IMR-90 (cell line): ENCODE measurements at regions not wholly inside any gene's neighbourhood (a gene's known extent, or its start where the extent isn't known, plus 50 kb on each side); places are given as distances from the start of the nearest gene placed in this dataset.

Experiments used
- ATAC-seq: fragments of 200-7000 bp; cut with Tn5 transposase; 2 replicates; pipeline ENCODE4 v1.9.1; 2020; ENCODE audit warnings: low read depth, mild to moderate bottlenecking, moderate library complexity
- BruUV-seq: library from RNA; stranded (reverse); fragments of 400-500 nt; replicated peaks from 2 replicates; lab custom pipeline; 2021; lab: Mats Ljungman, UMichigan
- CTCF ChIA-PET: fragments of 300-600 bp; formaldehyde crosslinking; extraction: SDS; loops from one replicate; lab custom pipeline; 2021; ENCODE audit warnings: antibody characterized with exemption; lab: Yijun Ruan, JAX
- POLR2A ChIA-PET: fragments of 300-600 bp; sonication (Branson Sonifier 250); formaldehyde crosslinking; loops from one replicate; lab custom pipeline; 2022; ENCODE audit warnings: antibody characterized with exemption; ENCODE audit not compliant: unreplicated experiment; lab: Charles Lee
- DNase-seq: peaks from one replicate; pipeline ENCODE4 v3.0.0; 2013
- H2AFZ ChIP-seq: replicated peaks from 2 replicates; pipeline ENCODE3; 2013; ENCODE audit warnings: low read length, mild to moderate bottlenecking; ENCODE audit not compliant: poor library complexity
- H2AK5ac ChIP-seq: 2 replicates; pipeline ENCODE4 v1.6.1; 2013; ENCODE audit warnings: low read depth, low read length, inconsistent platforms
- H2AK9ac ChIP-seq: replicated peaks from 2 replicates; pipeline ENCODE3; 2013; ENCODE audit warnings: mild to moderate bottlenecking, low read depth, low read length, moderate library complexity; ENCODE audit not compliant: poor library complexity
- H2BK120ac ChIP-seq: 2 replicates; pipeline ENCODE4 v1.6.1; 2013; ENCODE audit warnings: low read depth, low read length, inconsistent platforms
- H2BK15ac ChIP-seq: 3 replicates; pipeline ENCODE4 v1.6.1; 2013; ENCODE audit warnings: low read depth, low read length, inconsistent platforms
- H2BK20ac ChIP-seq: 2 replicates; pipeline ENCODE4 v1.6.1; 2013; ENCODE audit warnings: low read depth, mild to moderate bottlenecking, inconsistent platforms, low read length, moderate library complexity
- H2BK5ac ChIP-seq: 2 replicates; pipeline ENCODE4 v1.6.1; 2013; ENCODE audit warnings: mild to moderate bottlenecking, low read depth, low read length, inconsistent platforms; ENCODE audit not compliant: poor library complexity, severe bottlenecking
- H3K14ac ChIP-seq: replicated peaks from 2 replicates; pipeline ENCODE4 v1.6.1; 2013; ENCODE audit warnings: low read depth, low read length, inconsistent platforms
- H3K18ac ChIP-seq: 2 replicates; pipeline ENCODE4 v1.6.1; 2013; ENCODE audit warnings: low read depth, low read length, control low read depth
- H3K23ac ChIP-seq: 2 replicates; pipeline ENCODE4 v1.6.1; 2013; ENCODE audit warnings: low read depth, low read length, inconsistent platforms
- H3K27ac ChIP-seq: 2 replicates; pipeline ENCODE4 v1.5.1; 2013; ENCODE audit warnings: mild to moderate bottlenecking, control low read depth, low read length; ENCODE audit not compliant: insufficient read depth
- H3K27me3 ChIP-seq: 2 replicates; pipeline ENCODE4 v1.6.1; 2013; ENCODE audit warnings: low read length; ENCODE audit not compliant: control insufficient read depth, insufficient read depth
- H3K36me3 ChIP-seq: 2 replicates; pipeline ENCODE4 v1.6.1; 2013; ENCODE audit warnings: low read length, mixed read lengths; ENCODE audit not compliant: control insufficient read depth, insufficient read depth
- H3K4ac ChIP-seq: 2 replicates; pipeline ENCODE4 v1.6.1; 2013; ENCODE audit warnings: low read depth, low read length, inconsistent platforms
- H3K4me1 ChIP-seq: 2 replicates; pipeline ENCODE4 v1.6.1; 2013; ENCODE audit warnings: low read length, mixed read lengths; ENCODE audit not compliant: control insufficient read depth, insufficient read depth
- H3K4me2 ChIP-seq: 2 replicates; pipeline ENCODE4 v1.6.1; 2013; ENCODE audit warnings: low read depth, mild to moderate bottlenecking, control low read depth, low read length, moderate library complexity
- H3K4me3 ChIP-seq: 2 replicates; pipeline ENCODE4 v1.5.1; 2013; ENCODE audit warnings: low read depth, mild to moderate bottlenecking, control low read depth, low read length, moderate library complexity; ENCODE audit not compliant: insufficient read depth
- H3K56ac ChIP-seq: 2 replicates; pipeline ENCODE4 v1.6.1; 2013; ENCODE audit warnings: low read length, inconsistent platforms; ENCODE audit not compliant: insufficient read depth; ENCODE audit errors: extremely low read depth
- H3K79me1 ChIP-seq, 2 experiments: 2 replicates each; pipeline ENCODE4 v1.6.1; 2013; ENCODE audit warnings: low read length in 2 of 2, inconsistent platforms in 1 of 2, low read depth in 1 of 2
- H3K9ac ChIP-seq: 2 replicates; pipeline ENCODE4 v1.6.1; 2013; ENCODE audit warnings: low read depth, low read length, control low read depth
- H3K9me1 ChIP-seq: 2 replicates; pipeline ENCODE4 v1.6.1; 2013; ENCODE audit warnings: low read length, inconsistent platforms; ENCODE audit not compliant: insufficient read depth
- H3K9me3 ChIP-seq: 2 replicates; pipeline ENCODE4 v1.6.1; 2013; ENCODE audit warnings: low read length; ENCODE audit not compliant: control insufficient read depth, insufficient read depth
- H4K20me1 ChIP-seq: 2 replicates; pipeline ENCODE4 v1.6.1; 2013; ENCODE audit warnings: low read length, inconsistent platforms; ENCODE audit not compliant: insufficient read depth
- H4K5ac ChIP-seq: 2 replicates; pipeline ENCODE4 v1.6.1; 2013; ENCODE audit warnings: mild to moderate bottlenecking, low read depth, low read length, control low read depth
- H4K8ac ChIP-seq, 2 experiments: 2 replicates each; pipeline ENCODE4 v1.6.1; 2013; ENCODE audit warnings: low read depth in 2 of 2, low read length in 2 of 2, control low read depth in 1 of 2, inconsistent platforms in 1 of 2
- H4K91ac ChIP-seq: 2 replicates; pipeline ENCODE4 v1.6.1; 2013; ENCODE audit warnings: low read depth, low read length, inconsistent platforms; ENCODE audit not compliant: insufficient read depth
- CEBPB ChIP-seq: IDR thresholded peaks from 2 replicates; pipeline ENCODE4 v1.6.1; 2012; ENCODE audit warnings: low read depth, low read length, improper control_type of control experiment
- CHD1 ChIP-seq: IDR thresholded peaks from 2 replicates; pipeline ENCODE4 v1.6.1; 2012; ENCODE audit warnings: low read depth, low read length, improper control_type of control experiment
- ELK1 ChIP-seq: fragments of 150-350 bp; IDR thresholded peaks from 2 replicates; pipeline ENCODE4 v1.6.1; 2016; ENCODE audit warnings: low read depth, mild to moderate bottlenecking, low read length, moderate library complexity, borderline replicate concordance
- FOS ChIP-seq: fragments of 150-350 bp; IDR thresholded peaks from 2 replicates; pipeline ENCODE4 v1.6.1; 2016; ENCODE audit warnings: low read depth, low read length
- MAFK ChIP-seq: IDR thresholded peaks from 2 replicates; pipeline ENCODE4 v1.6.1; 2012; ENCODE audit warnings: low read depth, low read length, improper control_type of control experiment
- MAZ ChIP-seq: IDR thresholded peaks from 2 replicates; pipeline ENCODE4 v1.6.1; 2012; ENCODE audit warnings: low read depth, mild to moderate bottlenecking, low read length, improper control_type of control experiment, moderate library complexity, borderline replicate concordance
- MXI1 ChIP-seq: IDR thresholded peaks from 2 replicates; pipeline ENCODE4 v1.6.1; 2012; ENCODE audit warnings: low read depth, mild to moderate bottlenecking, low read length, moderate library complexity, borderline replicate concordance
- NFE2L2 ChIP-seq: fragments of 150-350 bp; IDR thresholded peaks from 2 replicates; pipeline ENCODE4 v1.6.1; 2016; ENCODE audit warnings: low read depth, mild to moderate bottlenecking, low read length
- POLR2A ChIP-seq: IDR thresholded peaks from 2 replicates; pipeline ENCODE4 v1.6.1; 2012; ENCODE audit warnings: mild to moderate bottlenecking, low read depth, low read length
- RAD21 ChIP-seq: IDR thresholded peaks from 2 replicates; pipeline ENCODE4 v1.6.1; 2012; ENCODE audit warnings: low read length, improper control_type of control experiment
- RCOR1 ChIP-seq: IDR thresholded peaks from 2 replicates; pipeline ENCODE4 v1.6.1; 2012; ENCODE audit warnings: mild to moderate bottlenecking, low read length, improper control_type of control experiment; ENCODE audit not compliant: insufficient replicate concordance
- RFX5 ChIP-seq: IDR thresholded peaks from 2 replicates; pipeline ENCODE4 v1.8.0; 2012; ENCODE audit warnings: low read depth, mild to moderate bottlenecking, low read length, moderate library complexity
- SMC3 ChIP-seq: fragments of 150-350 bp; IDR thresholded peaks from 2 replicates; pipeline ENCODE4 v1.6.1; 2016; ENCODE audit warnings: low read depth, mild to moderate bottlenecking, antibody characterized with exemption, low read length, moderate library complexity
- USF2 ChIP-seq: fragments of 150-350 bp; IDR thresholded peaks from 2 replicates; pipeline ENCODE4 v1.6.1; 2017; ENCODE audit warnings: mild to moderate bottlenecking, antibody characterized with exemption, low read length, low read depth
- WGBS, 2 experiments: methylation state at CpG; one replicate each; pipeline versions ENCODE4 v1.1.5 to v1.1.7; 2013; ENCODE audit warnings: missing lambda C conversion rate in 2 of 2; ENCODE audit not compliant: insufficient read length in 1 of 2; ENCODE audit errors: extremely low coverage in 2 of 2; 5-methylcytosine and 5-hydroxymethylcytosine counted together
- dilution Hi-C: fragments of 300-500 bp; cut with HindIII; formaldehyde crosslinking; loops from one replicate; pipeline ENCODE4 v1.14.3; 2018; ENCODE audit warnings: low sequenced_read_pairs; ENCODE audit not compliant: unreplicated experiment
- in situ Hi-C: fragments of 300-500 bp; cut with MboI; formaldehyde crosslinking; loops from 3 replicates; pipeline ENCODE4 v1.14.3; 2019; ENCODE audit warnings: low sequenced_read_pairs, inconsistent platforms, mixed read lengths
- intact Hi-C: fragments of 100-400 bp; cut with micrococcal nuclease; formaldehyde crosslinking; loops from 2 replicates; pipeline ENCODE4 v1.10.0; 2022
- TF ChIP-seq, protein P1 (sequence below): conservative IDR thresholded peaks from 2 replicates; pipeline ENCODE4 v1.5.1; 2012; ENCODE audit warnings: mild to moderate bottlenecking, low read depth, low read length, improper control_type of control experiment

- POLR2A ChIA-PET, result no interaction called here
- H2BK20ac ChIP-seq, result no peak overlapping the region
- H2BK5ac ChIP-seq, result no peak overlapping the region
- CTCF ChIA-PET, result no interaction called here
- no peak overlapping the region for H3K27ac ChIP-seq
- no peak overlapping the region for H3K23ac ChIP-seq
- peaks cover 36% of the 10 kb centered on the region for H3K9me3 ChIP-seq
- no peak overlapping the region for H3K4me2 ChIP-seq
- H3K4me3 ChIP-seq, result no peak overlapping the region
- H3K79me1 ChIP-seq, result no peaks in the 10 kb centered on the region
- no peak overlapping the region for H3K14ac ChIP-seq
- no peak for ATAC-seq
- no TSS peak for BruUV-seq
- no peak overlapping the region for H4K8ac ChIP-seq
- no peak overlapping the region for H2AK9ac ChIP-seq
- H4K91ac ChIP-seq, result no peak overlapping the region
- H2AK5ac ChIP-seq, result no peak overlapping the region
- DNase-seq, result no peak
- in situ Hi-C loops (no loop called here), intact Hi-C loops (no loop called here), dilution Hi-C loops (no loop called here)
- H3K27me3 ChIP-seq, result no peaks in the 10 kb centered on the region
- H2BK15ac ChIP-seq, result no peak overlapping the region
- no peak overlapping the region for H3K56ac ChIP-seq
- no peaks in the 10 kb centered on the region for H3K4me1 ChIP-seq
- H3K4ac ChIP-seq, result no peak overlapping the region
- no peaks in the 10 kb centered on the region for H3K9me1 ChIP-seq
- H2BK120ac ChIP-seq, result no peak overlapping the region
- no peaks in the 10 kb centered on the region for H3K36me3 ChIP-seq
- no peak for TF ChIP-seq MXI1
- no peak for TF ChIP-seq RAD21
- TF ChIP-seq ELK1, result no peak
- no peak for TF ChIP-seq MAZ
- TF ChIP-seq RFX5, result no peak
- no peak for TF ChIP-seq SMC3
- TF ChIP-seq CEBPB, result no peak
- TF ChIP-seq MAFK, result no peak
- no peak for TF ChIP-seq RCOR1
- TF ChIP-seq NFE2L2, result no peak
- no peak for TF ChIP-seq FOS
- TF ChIP-seq CHD1, result no peak
- TF ChIP-seq, protein P1, sequence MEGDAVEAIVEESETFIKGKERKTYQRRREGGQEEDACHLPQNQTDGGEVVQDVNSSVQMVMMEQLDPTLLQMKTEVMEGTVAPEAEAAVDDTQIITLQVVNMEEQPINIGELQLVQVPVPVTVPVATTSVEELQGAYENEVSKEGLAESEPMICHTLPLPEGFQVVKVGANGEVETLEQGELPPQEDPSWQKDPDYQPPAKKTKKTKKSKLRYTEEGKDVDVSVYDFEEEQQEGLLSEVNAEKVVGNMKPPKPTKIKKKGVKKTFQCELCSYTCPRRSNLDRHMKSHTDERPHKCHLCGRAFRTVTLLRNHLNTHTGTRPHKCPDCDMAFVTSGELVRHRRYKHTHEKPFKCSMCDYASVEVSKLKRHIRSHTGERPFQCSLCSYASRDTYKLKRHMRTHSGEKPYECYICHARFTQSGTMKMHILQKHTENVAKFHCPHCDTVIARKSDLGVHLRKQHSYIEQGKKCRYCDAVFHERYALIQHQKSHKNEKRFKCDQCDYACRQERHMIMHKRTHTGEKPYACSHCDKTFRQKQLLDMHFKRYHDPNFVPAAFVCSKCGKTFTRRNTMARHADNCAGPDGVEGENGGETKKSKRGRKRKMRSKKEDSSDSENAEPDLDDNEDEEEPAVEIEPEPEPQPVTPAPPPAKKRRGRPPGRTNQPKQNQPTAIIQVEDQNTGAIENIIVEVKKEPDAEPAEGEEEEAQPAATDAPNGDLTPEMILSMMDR, result no peak
- no peak for TF ChIP-seq POLR2A
- TF ChIP-seq USF2, result no peak
- no peak overlapping the region for H4K5ac ChIP-seq
- H2AFZ ChIP-seq, result no peak overlapping the region
- WGBS, 2 experiments, result 42% methylated on average over 6 of the region's 7 CpGs; no CpG with 5 or more reads in 1 of the 2 experiments
- H3K9ac ChIP-seq, result no peak overlapping the region
- H4K20me1 ChIP-seq, result no peaks in the 10 kb centered on the region
- H3K18ac ChIP-seq, result no peak overlapping the region
These were observed 196.1 kb upstream of the B3GAT1 start for GRCh38 chr11:134607963-134608750.
